Heart left ventricle (tissue), 16 donors: ENCODE measurements at regions not wholly inside any gene's neighbourhood (a gene's known extent, or its start where the extent isn't known, plus 50 kb on each side); places are given as distances from the start of the nearest gene placed in this dataset.

ENCODE experiments used
- ATAC-seq, 4 donors: fragments of 200-7000 bp; cut with Tn5 transposase; one replicate each; pipeline ENCODE4 v1.9.1; 2020 to 2022; ENCODE audit warnings: moderate library complexity in 4 of 4, mild to moderate bottlenecking in 3 of 4, moderate number of reproducible peaks in 1 of 4
- DNase-seq, 5 donors: peaks; one replicate each; pipeline ENCODE4 v3.0.0-alpha.2; 2020
- H3K27ac ChIP-seq, 12 donors: fragments of 200-600 bp; sonication (generic) in 4 of 12; one replicate each; pipeline versions ENCODE4 v1.5.0 to v1.8.0; 2016 to 2022; ENCODE audit warnings: mild to moderate bottlenecking in 2 of 12
- H3K27me3 ChIP-seq, 9 donors: fragments of 200-600 bp; sonication (generic) in 2 of 9; one replicate each; pipeline versions ENCODE4 v1.5.1 to v1.8.0; 2016 to 2022; ENCODE audit warnings: mild to moderate bottlenecking in 3 of 9
- H3K36me3 ChIP-seq, 9 donors: fragments of 200-600 bp; sonication (generic) in 2 of 9; one replicate each; pipeline versions ENCODE4 v1.5.0 to v1.8.0; 2018 to 2022; ENCODE audit warnings: mild to moderate bottlenecking in 2 of 9
- H3K4me1 ChIP-seq, 12 donors: fragments of 200-600 bp; sonication (generic) in 4 of 12; one replicate each; pipeline versions ENCODE4 v1.5.0 to v1.8.0; 2016 to 2022; ENCODE audit warnings: mild to moderate bottlenecking in 3 of 12
- H3K4me3 ChIP-seq, 12 donors: fragments of 200-600 bp; sonication (generic) in 4 of 12; one replicate each; pipeline versions ENCODE4 v1.5.0 to v1.8.0; 2017 to 2022; ENCODE audit warnings: mild to moderate bottlenecking in 9 of 12, moderate library complexity in 4 of 12
- H3K9me3 ChIP-seq, 12 donors: fragments of 200-600 bp; sonication (generic) in 4 of 12; one replicate each; pipeline versions ENCODE4 v1.5.0 to v1.8.0; 2016 to 2022; ENCODE audit warnings: mild to moderate bottlenecking in 1 of 12
- CTCF ChIP-seq, 12 donors: fragments of 200-600 bp; sonication (generic) in 4 of 12; IDR thresholded peaks; one replicate each; pipeline versions ENCODE4 v1.5.0 to v1.8.0; 2018 to 2022; ENCODE audit warnings: antibody characterized with exemption in 12 of 12, mild to moderate bottlenecking in 5 of 12
- POLR2A ChIP-seq, 2 donors: fragments of 450-650 bp; IDR thresholded peaks; one replicate each; pipeline ENCODE4 v1.6.1; 2017; ENCODE audit warnings: antibody characterized with exemption in 2 of 2, mild to moderate bottlenecking in 2 of 2, moderate library complexity in 2 of 2
- WGBS, 4 donors: extraction: QIAGEN DNeasy Blood & Tissue Kit in 2 of 4; methylation state at CpG; one replicate each; pipeline versions ENCODE4 v1.1.5 to v1.1.7; 2013 to 2018; 5-methylcytosine and 5-hydroxymethylcytosine counted together
- intact Hi-C, 10 donors: fragments of 100-400 bp; cut with DNase I; formaldehyde crosslinking; loops; one replicate each; pipeline versions ENCODE4 v1.11.1 to v1.14.2; 2022
- donor health status: ischemic (EF 13 %, LVEDD 7.1; RV severe dilation, severe dysfunction).
- donor health status: healthy with polysubstance abuse.
- donor health status: DM: no; HTN: yes; CAD: no.
- donor health status: DM: no; HTN: no; CAD: no.
- donor health status: ischemic (EF 25% LVEDD 6.9; RV normal size, moderate dysfunction).
- donor health status: ischemic (EF 25% LVEDD 5.7; RV mildly dilated, moderate dysfunction).
- donor health status: healthy.
- donor health status: DM: yes; HTN: yes; CAD: no.
- donor health status: ischemic (EF 35%, LVEDD 5.7; RV mildly dilated, moderate dysfunction).
- donor health status: nonischemic (EF 11% LVEDD 7.7; RV severe dilation, severe dysfunction).
- donor health status: DM: yes; HTN: yes; CAD: no.
- donor health status: PGD.
- donor health status: ischemic (EF 29% LVEDD 5.4; RV normal size, mild dysfunction).
- donor health status: nonischemic (EF 23%, LVEDD 6.1; RV moderate dilation, normal function).

DNA sequence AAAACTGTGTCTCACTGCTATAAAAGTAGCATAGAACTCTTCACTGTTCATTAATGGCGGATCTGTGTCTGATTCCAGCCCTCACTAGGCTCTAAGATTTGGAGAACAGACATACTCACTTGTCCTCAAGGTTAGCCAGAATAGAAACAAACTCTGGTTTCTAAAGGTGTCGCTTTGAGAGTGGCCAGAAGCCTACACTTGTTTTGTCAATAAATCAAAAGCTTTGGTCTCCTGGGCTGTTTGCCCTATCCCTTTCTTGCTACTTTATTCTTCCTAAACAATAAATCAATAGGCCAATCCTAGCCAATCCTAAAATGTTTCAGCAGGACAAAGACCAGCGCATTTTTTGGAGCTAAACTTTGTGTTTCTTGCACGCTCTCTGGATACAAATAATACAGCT, 1064.6 kb upstream of the CHAC2 start:
- H3K27me3 ChIP-seq: no peaks in the 10 kb centered on the region
- no peak overlapping the region for H3K27ac ChIP-seq
- 81 to 87% (median 85%) methylated on average over 4 of the region's 4 CpGs for WGBS, 4 donors
- DNase-seq (no peak), ATAC-seq (no peak)
- H3K4me3 ChIP-seq: no peak overlapping the region
- no peaks in the 10 kb centered on the region for H3K9me3 ChIP-seq
- intact Hi-C loops: no loop called here
- no peaks in the 10 kb centered on the region for H3K4me1 ChIP-seq
- no peaks in the 10 kb centered on the region for H3K36me3 ChIP-seq
- TF ChIP-seq CTCF (IDR thresholded peaks at IDR 0.05) (no peak), POLR2A (IDR thresholded peaks at IDR 0.05) (no peak)

- Histone ChIP-seq H3K27me3 (no peaks in the 10 kb centered on the region), H3K9me3 (no peaks in the 10 kb centered on the region), H3K36me3 (no peaks in the 10 kb centered on the region), H3K27ac (no peak overlapping the region), H3K4me3 (no peak overlapping the region), H3K4me1 (no peaks in the 10 kb centered on the region)
- no peak for ATAC-seq
- TF ChIP-seq POLR2A (IDR thresholded peaks at IDR 0.05): no peak
- TF ChIP-seq CTCF (IDR thresholded peaks at IDR 0.05): no peak
- no peak for DNase-seq
- 32 to 49% (median 39%) methylated on average over 3 of the region's 3 CpGs for WGBS, 4 donors
- intact Hi-C loops: no loop called here
Observed at GRCh38 chr2:52698408-52698807, 1069.2 kb upstream of the CHAC2 start.

DNA sequence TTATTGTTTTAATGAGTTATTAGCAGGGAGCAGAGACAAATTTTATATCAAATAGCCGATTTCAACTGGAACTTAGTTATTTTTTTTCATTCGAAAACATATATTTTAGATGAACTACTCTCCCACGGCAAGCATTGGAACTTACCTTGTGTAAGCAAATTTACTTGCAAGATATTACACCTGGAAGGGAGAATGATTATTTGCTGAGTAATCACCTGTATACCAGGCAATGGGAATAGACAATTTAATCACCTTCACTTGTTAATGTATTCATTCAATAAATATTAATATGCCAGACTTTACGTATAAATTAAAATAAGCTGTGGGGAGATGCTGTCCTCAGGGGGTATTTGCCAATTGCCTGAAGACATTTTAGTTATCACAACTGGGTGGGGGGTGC, 1069.9 kb upstream of the CHAC2 start:
- 85 to 96% (median 92%) methylated on average over 4 of the region's 4 CpGs for WGBS, 4 donors
- intact Hi-C loops: no loop called here
- no peak for ATAC-seq
- Histone ChIP-seq H3K4me1 (no peaks in the 10 kb centered on the region), H3K27me3 (no peaks in the 10 kb centered on the region), H3K4me3 (no peak overlapping the region), H3K36me3 (no peaks in the 10 kb centered on the region), H3K9me3 (no peaks in the 10 kb centered on the region), H3K27ac (no peak overlapping the region)
- TF ChIP-seq POLR2A (IDR thresholded peaks at IDR 0.05): no peak
- no peak for DNase-seq

GRCh38 chr2:52695731-52696130, 1071.9 kb upstream of the CHAC2 start:
- H3K9me3 ChIP-seq: no peaks in the 10 kb centered on the region
- no peak for ATAC-seq
- no peak overlapping the region for H3K27ac ChIP-seq
- H3K27me3 ChIP-seq: no peaks in the 10 kb centered on the region
- H3K4me1 ChIP-seq: no peaks in the 10 kb centered on the region
- intact Hi-C loops: no loop called here
- WGBS, 4 donors: 72 to 79% (median 74%) methylated on average over 3 of the region's 3 CpGs
- no peak for TF ChIP-seq POLR2A (IDR thresholded peaks at IDR 0.05)
- no peak for TF ChIP-seq CTCF (IDR thresholded peaks at IDR 0.05)
- no peaks in the 10 kb centered on the region for H3K36me3 ChIP-seq
- no peak overlapping the region for H3K4me3 ChIP-seq
- DNase-seq: no peak

DNA sequence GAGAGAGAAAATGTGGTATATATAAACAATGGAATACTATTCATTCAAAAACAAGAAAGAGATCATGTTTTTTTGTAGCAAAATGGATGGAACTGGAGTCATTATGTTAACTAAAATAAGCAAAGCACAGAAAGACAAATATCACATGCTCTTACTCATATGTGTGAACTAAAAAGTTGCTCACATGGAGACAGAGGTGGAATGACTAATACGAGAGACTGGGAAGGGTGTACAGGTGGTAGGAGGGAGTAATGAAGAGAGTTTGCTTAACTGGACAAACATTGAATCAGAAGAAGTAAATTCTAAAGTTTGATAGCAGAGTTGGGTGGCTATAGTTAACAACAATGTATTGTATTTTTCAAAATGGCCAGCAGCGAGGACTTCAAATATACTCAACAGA, 1080.7 kb upstream of the CHAC2 start:
- WGBS, 4 donors: 82 to 87% (median 85%) methylated on average over 2 of the region's 2 CpGs
- H3K4me1 ChIP-seq: no peaks in the 10 kb centered on the region
- H3K9me3 ChIP-seq: peaks cover 0 to 33% (median 9%) of the 10 kb centered on the region in 12 donors
- intact Hi-C loops: no loop called here
- no peak for ATAC-seq
- no peak overlapping the region for H3K4me3 ChIP-seq
- H3K27me3 ChIP-seq: no peaks in the 10 kb centered on the region
- H3K27ac ChIP-seq: no peak overlapping the region
- TF ChIP-seq CTCF (IDR thresholded peaks at IDR 0.05): no peak
- no peak for DNase-seq
- no peaks in the 10 kb centered on the region for H3K36me3 ChIP-seq
